ENCODE measurements at regions not wholly inside any gene's neighbourhood (a gene's known extent, or its start where the extent isn't known, plus 50 kb on each side); places are given as distances from the start of the nearest gene placed in this dataset.

DNA sequence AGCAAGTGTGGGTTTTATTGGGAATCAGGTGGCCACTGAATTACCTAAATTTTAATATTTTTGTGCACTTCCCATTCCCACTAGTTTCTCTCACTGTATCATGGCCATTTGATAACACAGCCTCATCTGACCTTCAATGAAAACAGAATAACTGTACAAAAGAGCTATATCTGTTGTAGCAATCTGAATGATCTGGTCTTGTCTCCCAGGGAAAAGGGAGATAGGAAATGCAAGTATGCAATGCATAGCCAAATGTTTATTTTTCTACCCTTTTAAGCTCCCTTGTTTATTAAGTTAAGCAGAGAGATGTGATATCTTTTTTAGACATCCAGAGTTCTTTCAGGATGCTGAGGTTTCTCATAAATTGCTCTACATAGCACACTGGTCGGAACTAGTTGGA lies 288.3 kb upstream of the CLINT1 start:
- H3K9me1 ChIP-seq (ENCODE audit: control insufficient read depth, extremely low read depth, insufficient read depth, low read length), result no peaks in the 10 kb centered on the region
- DNase-seq (ENCODE audit: low read depth, low spot score) (no peak), FAIRE-seq (no peak)
- no peak overlapping the region for H3K4me3 ChIP-seq (ENCODE audit: control insufficient read depth in 2 of 3, extremely low read depth in 1 of 3, insufficient read depth in 2 of 3, low read depth in 1 of 3, low read length in 3 of 3)
- no peaks in the 10 kb centered on the region for H3K4me1 ChIP-seq (ENCODE audit: control insufficient read depth, extremely low read depth, insufficient read depth, low read length)
- H3K36me3 ChIP-seq (ENCODE audit: control insufficient read depth in 2 of 2, extremely low read depth in 1 of 2, insufficient read depth in 2 of 2, low read length in 2 of 2), result no peaks in the 10 kb centered on the region
- H4K20me1 ChIP-seq (ENCODE audit: control insufficient read depth, extremely low read depth, insufficient read depth, low read length), result no peaks in the 10 kb centered on the region
- TF ChIP-seq, protein P1, sequence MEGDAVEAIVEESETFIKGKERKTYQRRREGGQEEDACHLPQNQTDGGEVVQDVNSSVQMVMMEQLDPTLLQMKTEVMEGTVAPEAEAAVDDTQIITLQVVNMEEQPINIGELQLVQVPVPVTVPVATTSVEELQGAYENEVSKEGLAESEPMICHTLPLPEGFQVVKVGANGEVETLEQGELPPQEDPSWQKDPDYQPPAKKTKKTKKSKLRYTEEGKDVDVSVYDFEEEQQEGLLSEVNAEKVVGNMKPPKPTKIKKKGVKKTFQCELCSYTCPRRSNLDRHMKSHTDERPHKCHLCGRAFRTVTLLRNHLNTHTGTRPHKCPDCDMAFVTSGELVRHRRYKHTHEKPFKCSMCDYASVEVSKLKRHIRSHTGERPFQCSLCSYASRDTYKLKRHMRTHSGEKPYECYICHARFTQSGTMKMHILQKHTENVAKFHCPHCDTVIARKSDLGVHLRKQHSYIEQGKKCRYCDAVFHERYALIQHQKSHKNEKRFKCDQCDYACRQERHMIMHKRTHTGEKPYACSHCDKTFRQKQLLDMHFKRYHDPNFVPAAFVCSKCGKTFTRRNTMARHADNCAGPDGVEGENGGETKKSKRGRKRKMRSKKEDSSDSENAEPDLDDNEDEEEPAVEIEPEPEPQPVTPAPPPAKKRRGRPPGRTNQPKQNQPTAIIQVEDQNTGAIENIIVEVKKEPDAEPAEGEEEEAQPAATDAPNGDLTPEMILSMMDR (optimal IDR thresholded peaks at IDR 0.05 in 1 of 3, IDR thresholded peaks at IDR 0.05 in 1 of 3, conservative IDR thresholded peaks at IDR 0.05 in 1 of 3; ENCODE audit: extremely low read depth in 1 of 3, insufficient read depth in 2 of 3, low read length in 3 of 3), result no peak
- no peak overlapping the region for H3K9ac ChIP-seq (ENCODE audit: control insufficient read depth, extremely low read depth, insufficient read depth, low read length)
- H2AFZ ChIP-seq (ENCODE audit: control insufficient read depth, low read length), result no peak overlapping the region
- H3K4me2 ChIP-seq (ENCODE audit: control insufficient read depth, extremely low read depth, insufficient read depth, low read depth, low read length), result no peak overlapping the region
- no peak overlapping the region for H3K27ac ChIP-seq (ENCODE audit: control insufficient read depth, insufficient read depth, low read length)
- H3K79me2 ChIP-seq (ENCODE audit: control insufficient read depth, insufficient read depth, low read length), result no peaks in the 10 kb centered on the region
- no peaks in the 10 kb centered on the region for H3K9me3 ChIP-seq (ENCODE audit: control insufficient read depth, low read depth, low read length)
- dilution Hi-C loops (cut with MboI; ENCODE audit: extremely low pct_ligation_motif_present, low sequenced_read_pairs), result no loop called here
- H3K27me3 ChIP-seq (ENCODE audit: control insufficient read depth, extremely low read depth, insufficient read depth, low read length), result no peaks in the 10 kb centered on the region

DNA sequence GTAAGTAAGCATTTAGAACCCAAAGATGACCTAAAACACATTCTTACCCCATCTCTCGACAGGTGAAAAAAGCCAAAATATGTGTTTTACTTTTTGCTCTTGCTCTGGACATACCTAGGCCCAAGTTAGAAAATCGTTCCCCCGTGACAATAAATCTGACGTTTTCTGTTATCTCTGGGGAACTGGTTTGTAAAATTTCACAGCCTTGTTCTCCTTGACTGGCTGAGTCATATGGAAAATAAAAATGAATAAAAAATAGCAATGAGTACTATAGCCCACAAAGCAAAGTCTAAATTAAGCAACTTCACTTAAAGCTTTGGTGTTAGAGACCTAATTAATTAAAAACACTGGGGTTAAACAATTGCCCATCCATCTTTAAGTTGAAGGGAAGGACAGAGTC lies 286.9 kb upstream of the CLINT1 start:
- no peak overlapping the region for H3K9ac ChIP-seq (ENCODE audit: control insufficient read depth, extremely low read depth, insufficient read depth, low read length)
- dilution Hi-C loops (cut with MboI; ENCODE audit: extremely low pct_ligation_motif_present, low sequenced_read_pairs), result no loop called here
- no peak overlapping the region for H3K27ac ChIP-seq (ENCODE audit: control insufficient read depth, insufficient read depth, low read length)
- no peaks in the 10 kb centered on the region for H3K9me1 ChIP-seq (ENCODE audit: control insufficient read depth, extremely low read depth, insufficient read depth, low read length)
- no peaks in the 10 kb centered on the region for H3K4me1 ChIP-seq (ENCODE audit: control insufficient read depth, extremely low read depth, insufficient read depth, low read length)
- DNase-seq (ENCODE audit: low read depth, low spot score) (no peak), FAIRE-seq (no peak)
- H3K27me3 ChIP-seq (ENCODE audit: control insufficient read depth, extremely low read depth, insufficient read depth, low read length), result no peaks in the 10 kb centered on the region
- no peaks in the 10 kb centered on the region for H4K20me1 ChIP-seq (ENCODE audit: control insufficient read depth, extremely low read depth, insufficient read depth, low read length)
- H3K9me3 ChIP-seq (ENCODE audit: control insufficient read depth, low read depth, low read length), result no peaks in the 10 kb centered on the region
- TF ChIP-seq EZH2 (IDR thresholded peaks at IDR 0.05; ENCODE audit: low read length), result no peak
- TF ChIP-seq, protein P1 (optimal IDR thresholded peaks at IDR 0.05 in 1 of 3, IDR thresholded peaks at IDR 0.05 in 1 of 3, conservative IDR thresholded peaks at IDR 0.05 in 1 of 3; ENCODE audit: extremely low read depth in 1 of 3, insufficient read depth in 2 of 3, low read length in 3 of 3), result no peak
- H3K4me3 ChIP-seq (ENCODE audit: control insufficient read depth in 2 of 3, extremely low read depth in 1 of 3, insufficient read depth in 2 of 3, low read depth in 1 of 3, low read length in 3 of 3), result no peak overlapping the region
- no peak overlapping the region for H3K4me2 ChIP-seq (ENCODE audit: control insufficient read depth, extremely low read depth, insufficient read depth, low read depth, low read length)
- no peaks in the 10 kb centered on the region for H3K79me2 ChIP-seq (ENCODE audit: control insufficient read depth, insufficient read depth, low read length)
- H2AFZ ChIP-seq (ENCODE audit: control insufficient read depth, low read length), result no peak overlapping the region
- H3K36me3 ChIP-seq (ENCODE audit: control insufficient read depth in 2 of 2, extremely low read depth in 1 of 2, insufficient read depth in 2 of 2, low read length in 2 of 2), result no peaks in the 10 kb centered on the region

All from keratinocyte (primary cell).